OCI-M1 (cell line): ENCODE measurements at regions not wholly inside any gene's neighbourhood (a gene's known extent, or its start where the extent isn't known, plus 50 kb on each side); places are given as distances from the start of the nearest gene placed in this dataset.
"Not testable (repeated sequence)": the region's sequence is repeated elsewhere in the genome, so short reads cannot be mapped to it uniquely, and the experiment has no call there.

ENCODE experiments used
- DNase-seq: peaks from one replicate; lab custom pipeline; 2025; lab: John Stamatoyannopoulos, UW

DNA sequence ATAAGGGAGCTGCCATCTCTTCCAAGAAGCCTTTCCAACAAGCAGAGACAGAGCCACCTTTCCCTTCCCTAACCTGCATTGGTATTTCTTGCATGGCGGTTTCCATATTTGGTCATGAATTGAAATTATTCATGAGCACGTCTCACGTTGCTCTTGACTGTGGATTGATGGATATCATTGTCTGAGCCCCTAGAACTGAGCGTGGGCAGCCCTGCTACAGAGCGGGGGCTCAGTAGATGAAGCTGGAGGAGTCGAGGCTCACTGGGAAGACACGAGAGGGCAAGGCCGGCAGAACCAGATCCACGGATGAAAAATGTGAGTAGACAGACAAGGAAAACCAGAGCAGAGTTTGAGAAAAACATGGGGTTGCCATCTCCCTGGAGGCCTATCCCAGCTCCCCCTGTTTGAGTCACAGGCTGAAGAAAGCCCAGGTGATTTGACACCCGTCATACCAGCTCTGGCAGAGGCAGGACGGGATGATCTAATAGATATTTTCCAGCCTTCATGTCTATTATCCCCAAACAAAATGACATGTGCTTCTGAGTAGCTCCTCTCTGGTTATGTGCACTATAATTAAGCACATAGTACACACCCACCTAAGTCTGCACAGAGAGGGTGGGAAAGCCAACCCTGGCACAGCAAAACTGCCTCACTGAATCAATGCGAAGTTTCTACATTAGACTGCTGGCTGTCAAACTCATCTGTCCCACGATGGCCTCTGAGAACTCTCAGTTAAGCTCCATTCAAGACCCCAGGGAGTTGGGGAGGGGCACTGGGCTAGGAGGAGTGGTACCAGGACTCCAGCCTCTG, 363.5 kb upstream of the KLHL29 start:
- no peak for DNase-seq

- no peak for DNase-seq
Observed at GRCh38 chr2:23023722-23024121, 361.3 kb upstream of the KLHL29 start.

- no peak for DNase-seq
Observed at GRCh38 chr2:23026671-23027070, 358.3 kb upstream of the KLHL29 start.

DNA sequence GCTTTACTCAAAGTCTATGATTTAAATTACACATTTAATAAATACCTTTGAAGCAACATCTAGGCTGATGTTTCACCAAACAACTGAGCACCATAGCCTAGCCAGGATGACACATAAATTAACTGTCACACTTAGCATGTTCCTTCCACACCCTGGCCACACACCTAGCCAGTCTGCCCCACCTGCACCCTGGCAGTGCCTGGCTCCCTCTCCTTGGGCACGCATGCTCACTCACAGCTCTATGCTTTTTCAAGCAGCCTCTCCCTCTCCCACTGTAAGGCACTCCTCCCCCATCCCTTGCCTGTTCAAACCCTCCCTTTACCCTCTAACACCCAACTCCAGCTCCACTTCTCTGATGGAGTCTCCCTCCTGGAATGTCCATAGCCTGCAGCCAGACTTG, 357.6 kb upstream of the KLHL29 start:
- DNase-seq = no peak

GRCh38 chr2:23028106-23028505, 356.9 kb upstream of the KLHL29 start:
- no peak for DNase-seq

DNA sequence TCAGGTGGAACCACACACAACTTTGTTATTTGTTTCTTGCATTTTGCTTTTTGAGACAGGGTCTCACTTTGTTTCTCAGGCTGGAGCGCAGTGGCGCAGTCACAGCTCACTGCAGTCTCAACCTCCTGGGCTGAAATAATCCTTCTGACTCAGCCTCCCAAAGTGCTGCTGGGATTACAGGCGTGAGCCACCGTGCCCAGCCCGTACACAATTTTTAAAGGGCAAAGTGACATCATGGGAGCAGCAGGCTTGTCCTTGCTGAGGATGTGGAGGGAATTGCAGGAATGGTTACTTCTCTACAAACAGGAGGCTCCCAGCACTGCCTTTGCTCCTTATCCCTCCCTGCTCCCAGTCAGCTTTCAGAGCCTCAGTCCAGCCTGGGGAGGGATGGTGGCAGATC, 355.9 kb upstream of the KLHL29 start:
- no peak for DNase-seq

GRCh38 chr2:23029951-23030350, 355.0 kb upstream of the KLHL29 start:
- no peak for DNase-seq

DNA sequence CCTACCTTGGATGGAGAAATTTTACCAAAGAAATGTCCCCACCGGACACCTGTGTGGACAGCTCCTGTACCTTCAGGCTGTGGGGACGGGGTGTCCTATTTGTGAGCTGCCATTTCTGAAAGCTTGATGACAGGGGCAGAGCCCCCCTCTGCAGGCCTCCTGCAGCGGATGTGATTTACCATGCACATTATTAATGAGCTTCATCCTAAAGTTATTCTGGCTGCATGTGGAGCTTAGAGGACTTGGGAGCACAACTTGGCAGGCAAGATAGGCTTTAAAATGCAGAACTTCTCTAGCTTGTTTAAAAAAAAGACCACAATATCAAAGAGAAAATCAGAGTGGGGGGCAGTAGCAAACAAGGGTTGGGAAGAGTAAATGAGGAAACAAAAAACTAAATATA, 350.0 kb upstream of the KLHL29 start:
- no peak for DNase-seq

DNA sequence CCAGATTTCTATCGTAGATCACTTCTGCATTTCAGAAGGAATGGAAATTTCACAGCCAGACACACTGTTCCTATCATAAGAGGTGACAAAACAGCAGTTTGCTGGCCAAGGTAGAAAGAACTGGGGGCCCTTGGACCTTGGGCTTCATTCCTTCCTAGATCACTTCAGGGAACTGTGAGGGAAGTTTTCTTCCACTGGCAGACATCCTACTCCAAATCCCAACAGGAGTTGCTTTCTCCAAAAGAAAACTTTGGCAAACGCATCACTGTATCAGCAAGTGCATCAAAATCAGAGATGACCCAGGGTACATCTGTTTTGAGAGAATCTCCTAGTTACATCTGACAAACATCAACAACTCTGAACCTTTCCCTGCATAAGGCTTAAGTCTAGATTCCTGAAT, 348.4 kb upstream of the KLHL29 start:
- DNase-seq = no peak

DNA sequence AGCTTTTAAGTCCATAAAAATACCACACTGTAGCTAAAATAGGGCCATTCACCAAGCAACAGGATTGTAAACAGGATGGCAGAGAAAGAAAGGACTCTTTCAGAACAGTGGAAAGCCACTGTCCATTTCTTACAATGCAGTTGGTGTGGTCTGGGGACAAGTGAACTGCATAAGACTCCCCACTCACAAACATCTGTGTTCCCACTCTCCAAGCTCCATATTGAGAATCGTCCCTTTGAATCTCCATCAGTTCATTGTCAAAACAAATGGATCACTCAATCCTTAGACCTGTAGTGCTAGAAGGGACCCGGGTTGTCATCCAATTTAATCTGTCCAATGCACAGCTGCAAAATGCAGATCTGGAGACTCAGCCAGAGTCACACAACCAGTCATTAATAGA, 347.4 kb upstream of the KLHL29 start:
- no peak for DNase-seq

GRCh38 chr2:23041443-23041842, 343.5 kb upstream of the KLHL29 start:
- DNase-seq = no peak

DNA sequence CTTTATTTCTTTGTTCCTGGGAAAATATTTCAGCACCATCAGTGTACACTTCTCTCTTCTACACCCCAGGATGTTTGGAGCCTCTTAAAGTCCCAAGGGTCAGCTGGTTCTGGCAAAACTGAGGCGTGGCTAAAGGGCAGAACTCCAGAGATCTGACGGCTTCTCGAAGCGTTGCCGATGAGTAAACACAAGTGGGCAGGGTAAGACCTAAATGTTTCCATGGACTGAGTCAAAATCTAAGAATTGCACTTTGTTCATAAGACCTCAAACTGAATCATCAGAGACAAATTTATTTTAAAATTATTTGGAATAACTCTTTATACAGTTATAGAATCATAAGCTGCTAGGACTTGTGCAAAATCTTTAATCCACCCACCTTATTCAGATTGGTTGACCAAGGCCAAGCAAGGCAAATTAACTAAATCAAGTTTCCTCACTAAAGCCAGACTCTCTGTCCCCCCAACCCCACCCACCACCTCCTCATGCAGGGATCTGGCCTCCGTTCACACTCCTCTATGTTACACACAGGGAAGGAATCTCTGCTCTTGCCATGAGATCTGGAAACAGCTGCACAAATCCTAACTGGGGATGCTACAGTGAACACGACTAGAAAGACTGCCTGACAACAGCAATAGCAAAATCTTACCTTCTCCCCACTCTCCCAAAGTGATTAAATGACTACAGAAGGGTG, 342.6 kb upstream of the KLHL29 start:
- DNase-seq = no peak

DNA sequence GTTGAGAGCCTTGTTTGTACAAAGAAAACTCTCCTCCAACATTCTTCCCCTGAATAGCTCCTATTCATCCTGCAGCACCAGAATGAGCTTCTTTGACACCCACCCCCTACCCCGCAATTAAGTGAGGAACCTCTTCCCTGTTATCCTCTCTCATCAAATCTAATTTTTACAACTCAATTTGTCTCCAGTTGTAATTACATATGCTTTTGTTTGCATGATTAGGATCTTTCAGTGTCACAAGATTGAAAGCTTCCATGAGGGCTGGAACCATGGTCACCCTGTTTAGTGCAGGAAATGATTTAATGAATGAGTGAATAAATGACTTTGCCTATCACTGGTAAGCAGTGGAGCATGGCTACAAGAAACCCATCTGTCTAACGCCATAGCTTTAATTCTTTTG, 334.6 kb upstream of the KLHL29 start:
- DNase-seq = no peak

- no peak for DNase-seq
Observed at GRCh38 chr2:23053601-23054000, 331.4 kb upstream of the KLHL29 start.

GRCh38 chr2:23055251-23055650, 329.7 kb upstream of the KLHL29 start:
- DNase-seq = no peak

DNA sequence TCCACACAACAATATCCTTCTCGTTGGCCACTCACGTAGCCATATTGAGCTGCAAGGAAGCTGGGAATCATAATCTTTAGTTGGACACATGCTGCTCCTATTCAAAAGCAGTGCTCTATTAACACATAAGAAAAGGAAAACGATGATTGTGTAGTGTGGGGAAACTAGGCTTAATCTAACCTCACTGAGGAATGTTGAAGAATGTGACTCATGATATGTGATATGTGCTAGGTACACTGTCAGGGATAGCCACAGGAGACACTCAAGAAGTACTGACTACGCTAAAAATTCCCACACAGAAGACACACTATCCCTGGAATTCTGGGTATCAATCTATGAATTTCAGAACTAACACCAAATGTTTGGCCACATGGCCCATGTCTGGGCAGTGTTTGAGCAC, 328.1 kb upstream of the KLHL29 start:
- not testable (repeated sequence) for DNase-seq

DNA sequence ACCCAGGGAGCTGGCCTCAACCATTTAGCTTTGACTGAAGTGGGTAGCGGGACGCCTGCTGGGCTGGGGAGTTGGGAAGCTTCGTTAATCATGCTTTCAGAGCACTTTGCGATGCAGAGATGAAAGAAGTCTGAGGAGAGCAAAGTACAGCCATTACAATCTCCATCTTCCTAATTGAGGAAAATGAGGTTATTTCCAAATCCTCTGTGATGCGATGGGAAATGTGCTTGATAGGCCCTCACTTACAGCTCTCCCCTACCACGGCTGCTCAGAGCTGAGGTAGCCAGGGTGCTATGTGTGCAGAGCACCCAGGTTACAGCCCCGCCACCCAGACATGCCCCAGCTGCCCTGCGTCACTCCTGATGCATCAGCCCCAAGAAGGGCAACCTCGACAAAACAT, 326.5 kb upstream of the KLHL29 start:
- DNase-seq = no peak

DNA sequence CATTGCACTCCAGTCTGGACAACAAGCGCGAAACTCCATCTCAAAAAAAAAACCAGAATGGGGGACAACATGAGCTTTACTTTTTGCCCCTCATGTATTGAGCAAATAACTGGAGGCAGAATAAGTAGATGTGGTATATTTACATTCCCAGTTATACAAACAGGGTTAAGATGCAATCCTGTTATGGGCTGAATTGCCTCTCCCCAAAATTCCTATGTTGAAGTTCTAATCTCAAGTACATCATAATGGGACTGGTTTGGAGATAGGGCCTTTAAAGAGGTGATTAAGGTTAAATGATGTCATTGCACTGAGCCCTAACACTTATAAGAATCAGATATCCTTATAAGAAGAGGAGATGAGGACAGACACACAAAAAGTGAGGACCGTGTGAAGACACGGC, 319.8 kb upstream of the KLHL29 start:
- DNase-seq = no peak

DNA sequence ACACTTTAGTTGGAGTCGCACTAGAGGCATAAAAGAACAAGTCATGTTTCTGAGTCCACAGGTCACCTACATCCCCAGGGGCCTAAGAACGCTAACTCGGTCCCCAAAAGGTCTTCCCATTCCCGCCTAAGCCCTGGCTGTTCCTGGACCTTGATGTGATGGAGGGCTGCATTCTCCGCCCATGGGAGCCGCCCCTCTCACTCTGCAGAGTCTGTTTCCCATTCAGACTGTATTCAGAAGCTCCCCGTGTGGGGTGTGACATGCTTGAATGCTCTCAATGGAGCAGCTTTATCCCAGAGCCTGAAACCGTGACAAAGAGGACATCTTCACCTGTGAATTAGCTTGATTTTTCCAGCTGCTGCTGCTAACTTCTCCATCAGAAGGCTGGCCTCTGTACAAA, 319.0 kb upstream of the KLHL29 start:
- no peak for DNase-seq

GRCh38 chr2:23066686-23067085, 318.3 kb upstream of the KLHL29 start:
- no peak for DNase-seq

DNA sequence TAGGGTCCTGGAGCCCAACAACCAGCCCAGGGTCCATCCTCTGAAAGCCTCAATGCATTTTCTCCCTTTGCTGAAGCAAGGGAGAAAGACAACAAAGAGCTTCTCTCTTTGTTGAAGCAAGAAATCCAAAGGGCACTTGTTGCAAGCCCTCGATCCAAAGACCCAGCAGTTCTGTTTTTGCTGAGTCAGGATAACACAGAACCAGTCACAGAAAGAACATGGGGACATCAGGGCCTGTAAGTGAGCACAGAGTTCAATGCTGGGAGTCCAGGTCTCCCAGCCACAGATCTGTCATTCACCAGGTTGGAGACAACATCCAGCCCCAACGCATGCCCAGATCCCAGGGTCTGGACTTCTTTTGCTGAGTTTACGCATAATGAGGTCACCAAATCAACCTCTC, 315.8 kb upstream of the KLHL29 start:
- DNase-seq = no peak

DNA sequence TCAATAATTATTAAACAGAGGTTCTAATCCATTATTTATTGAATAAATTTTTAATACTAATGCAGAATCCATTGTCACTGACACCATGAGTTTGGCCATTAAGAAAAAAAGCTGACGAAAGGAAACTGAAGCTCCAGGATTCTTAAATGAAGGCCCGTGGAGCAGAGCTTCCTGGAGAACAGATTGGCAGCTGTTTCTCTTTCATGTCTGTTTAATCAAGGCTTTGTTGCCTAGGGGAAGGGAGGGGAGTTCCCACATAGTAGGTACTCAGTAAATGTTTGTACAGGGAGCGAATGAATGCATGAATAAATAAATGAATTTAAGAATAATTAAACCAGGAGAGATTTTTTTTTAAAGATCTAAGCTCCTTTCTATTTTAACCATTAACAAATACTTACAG, 315.1 kb upstream of the KLHL29 start:
- no peak for DNase-seq

DNA sequence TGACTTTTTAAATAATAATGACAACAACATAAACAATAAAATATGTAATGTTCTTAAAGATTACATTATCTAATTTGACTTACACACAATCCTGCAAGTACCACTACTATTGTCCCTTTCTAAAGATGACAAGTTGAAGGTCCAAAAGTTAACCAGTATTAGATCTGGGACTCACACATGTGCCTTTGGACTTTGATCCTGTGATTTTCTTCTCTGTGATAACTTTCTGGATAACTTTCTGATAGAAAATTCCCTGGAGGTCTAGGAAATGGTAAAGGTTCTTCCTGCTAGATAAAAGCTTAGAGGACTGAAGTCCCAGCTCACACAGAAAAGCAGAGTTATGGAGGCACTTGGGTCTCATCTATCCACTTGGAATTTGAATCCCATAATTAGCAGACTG, 311.9 kb upstream of the KLHL29 start:
- no peak for DNase-seq

- no peak for DNase-seq
Observed at GRCh38 chr2:23073671-23074070, 311.3 kb upstream of the KLHL29 start.
